ENCODE measurements at regions not wholly inside any gene's neighbourhood (a gene's known extent, or its start where the extent isn't known, plus 50 kb on each side); places are given as distances from the start of the nearest gene placed in this dataset.
"Not testable (repeated sequence)": the region's sequence is repeated elsewhere in the genome, so short reads cannot be mapped to it uniquely, and the experiment has no call there.

- in situ Hi-C loops (cut with MboI; ENCODE audit: low sequenced_read_pairs) = no loop called here
Measured at GRCh38 chr9:18260521-18260920, 213.4 kb upstream of the ADAMTSL1 start.

- in situ Hi-C loops (cut with MboI; ENCODE audit: low sequenced_read_pairs) = no loop called here
Measured at GRCh38 chr9:18261181-18261580, 212.8 kb upstream of the ADAMTSL1 start.

- in situ Hi-C loops (cut with MboI; ENCODE audit: low sequenced_read_pairs) = no loop called here
Measured at GRCh38 chr9:18263377-18263776, 210.6 kb upstream of the ADAMTSL1 start.

GRCh38 chr9:18268381-18268780 is 205.6 kb upstream of the ADAMTSL1 start:
- in situ Hi-C loops (cut with MboI; ENCODE audit: low sequenced_read_pairs) = no loop called here

- in situ Hi-C loops (cut with MboI; ENCODE audit: low sequenced_read_pairs) = no loop called here
Measured at GRCh38 chr9:18269561-18269960, 204.4 kb upstream of the ADAMTSL1 start.

- in situ Hi-C loops (cut with MboI; ENCODE audit: low sequenced_read_pairs) = no loop called here
Measured at GRCh38 chr9:18274693-18275092, 199.3 kb upstream of the ADAMTSL1 start.

GRCh38 chr9:18275313-18275990 is 198.5 kb upstream of the ADAMTSL1 start:
- in situ Hi-C loops (cut with MboI; ENCODE audit: low sequenced_read_pairs) = no loop called here

- in situ Hi-C loops (cut with MboI; ENCODE audit: low sequenced_read_pairs) = no loop called here
Measured at GRCh38 chr9:18281291-18281690, 192.7 kb upstream of the ADAMTSL1 start.

GRCh38 chr9:18294229-18294628 is 179.7 kb upstream of the ADAMTSL1 start:
- in situ Hi-C loops (cut with MboI; ENCODE audit: low sequenced_read_pairs) = no loop called here

- in situ Hi-C loops (cut with MboI; ENCODE audit: low sequenced_read_pairs) = no loop called here
Measured at GRCh38 chr9:18296702-18297055, 177.3 kb upstream of the ADAMTSL1 start.

GRCh38 chr9:18297056-18297841 is 176.7 kb upstream of the ADAMTSL1 start:
- in situ Hi-C loops (cut with MboI; ENCODE audit: low sequenced_read_pairs) = no loop called here

GRCh38 chr9:18299449-18299848 is 174.5 kb upstream of the ADAMTSL1 start:
- in situ Hi-C loops (cut with MboI; ENCODE audit: low sequenced_read_pairs) = no loop called here

GRCh38 chr9:18305167-18305806 is 168.7 kb upstream of the ADAMTSL1 start:
- in situ Hi-C loops (cut with MboI; ENCODE audit: low sequenced_read_pairs) = not testable (repeated sequence)

GRCh38 chr9:18314316-18314715 is 159.6 kb upstream of the ADAMTSL1 start:
- in situ Hi-C loops (cut with MboI; ENCODE audit: low sequenced_read_pairs) = no loop called here

- in situ Hi-C loops (cut with MboI; ENCODE audit: low sequenced_read_pairs) = no loop called here
Measured at GRCh38 chr9:18317896-18318295, 156.1 kb upstream of the ADAMTSL1 start.

- in situ Hi-C loops (cut with MboI; ENCODE audit: low sequenced_read_pairs) = no loop called here
Measured at GRCh38 chr9:18319918-18320445, 154.0 kb upstream of the ADAMTSL1 start.

GRCh38 chr9:18324928-18325745 is 148.8 kb upstream of the ADAMTSL1 start:
- in situ Hi-C loops (cut with MboI; ENCODE audit: low sequenced_read_pairs) = no loop called here

- in situ Hi-C loops (cut with MboI; ENCODE audit: low sequenced_read_pairs) = not testable (repeated sequence)
Measured at GRCh38 chr9:18325746-18326011, 148.3 kb upstream of the ADAMTSL1 start.

GRCh38 chr9:18327121-18327520 is 146.8 kb upstream of the ADAMTSL1 start:
- in situ Hi-C loops (cut with MboI; ENCODE audit: low sequenced_read_pairs) = no loop called here

GRCh38 chr9:18330401-18331309 is 143.3 kb upstream of the ADAMTSL1 start:
- in situ Hi-C loops (cut with MboI; ENCODE audit: low sequenced_read_pairs) = no loop called here

All from HL-60/S4 treated with phorbol 12-myristate 13-acetate at 8.2 ng/mL for 4 days and 3 days (cell line).